ENCODE measurements at regions not wholly inside any gene's neighbourhood (a gene's known extent, or its start where the extent isn't known, plus 50 kb on each side); places are given as distances from the start of the nearest gene placed in this dataset.

DNA sequence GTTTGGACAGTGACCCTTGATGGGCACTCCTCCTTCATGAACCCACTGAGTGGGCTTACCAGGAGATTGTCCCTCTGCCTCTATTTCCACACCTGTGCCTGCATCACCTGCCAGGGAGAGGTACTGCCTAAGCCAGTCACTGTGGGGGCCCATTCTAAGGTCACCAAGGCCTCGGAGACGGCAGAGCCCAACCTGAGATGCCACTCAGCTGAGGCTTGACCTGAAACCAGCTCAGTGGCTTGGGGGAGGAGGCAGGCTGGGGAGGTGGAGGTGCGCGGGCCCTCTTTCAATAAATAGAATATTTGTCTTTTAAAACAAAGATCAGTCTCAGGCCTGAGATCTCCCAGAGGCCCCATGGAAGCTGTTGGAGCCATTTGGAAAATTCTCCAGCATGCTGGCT lies 84.5 kb downstream of the DHCR7 start:
- no peak for TF ChIP-seq EZH2phosphoT487 (IDR thresholded peaks at IDR 0.05; ENCODE audit: borderline replicate concordance, low read depth, low read length)
- TF ChIP-seq, protein P1, sequence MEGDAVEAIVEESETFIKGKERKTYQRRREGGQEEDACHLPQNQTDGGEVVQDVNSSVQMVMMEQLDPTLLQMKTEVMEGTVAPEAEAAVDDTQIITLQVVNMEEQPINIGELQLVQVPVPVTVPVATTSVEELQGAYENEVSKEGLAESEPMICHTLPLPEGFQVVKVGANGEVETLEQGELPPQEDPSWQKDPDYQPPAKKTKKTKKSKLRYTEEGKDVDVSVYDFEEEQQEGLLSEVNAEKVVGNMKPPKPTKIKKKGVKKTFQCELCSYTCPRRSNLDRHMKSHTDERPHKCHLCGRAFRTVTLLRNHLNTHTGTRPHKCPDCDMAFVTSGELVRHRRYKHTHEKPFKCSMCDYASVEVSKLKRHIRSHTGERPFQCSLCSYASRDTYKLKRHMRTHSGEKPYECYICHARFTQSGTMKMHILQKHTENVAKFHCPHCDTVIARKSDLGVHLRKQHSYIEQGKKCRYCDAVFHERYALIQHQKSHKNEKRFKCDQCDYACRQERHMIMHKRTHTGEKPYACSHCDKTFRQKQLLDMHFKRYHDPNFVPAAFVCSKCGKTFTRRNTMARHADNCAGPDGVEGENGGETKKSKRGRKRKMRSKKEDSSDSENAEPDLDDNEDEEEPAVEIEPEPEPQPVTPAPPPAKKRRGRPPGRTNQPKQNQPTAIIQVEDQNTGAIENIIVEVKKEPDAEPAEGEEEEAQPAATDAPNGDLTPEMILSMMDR (conservative IDR thresholded peaks at IDR 0.05; ENCODE audit: low read length): no peak
- no peak for DNase-seq (ENCODE audit: low spot score)
- Histone ChIP-seq H3K27ac (ENCODE audit: low read depth, low read length, poor library complexity, severe bottlenecking) (no peak overlapping the region), H3K4me2 (ENCODE audit: low read length) (no peak overlapping the region), H3K9me2 (ENCODE audit: insufficient read depth, low read length) (no peaks in the 10 kb centered on the region), H3K36me3 (ENCODE audit: insufficient read depth, low read length) (no peaks in the 10 kb centered on the region), H3K4me1 (ENCODE audit: insufficient read depth, low read length, poor library complexity, severe bottlenecking) (peaks cover 8% of the 10 kb centered on the region), H3K79me2 (ENCODE audit: insufficient read depth, low read depth, low read length) (no peaks in the 10 kb centered on the region), H4K20me1 (ENCODE audit: insufficient read depth, low read length) (no peaks in the 10 kb centered on the region), H3K4me3 (ENCODE audit: low read depth, low read length, poor library complexity, severe bottlenecking) (no peak overlapping the region), H3K9me3 (ENCODE audit: low read length) (no peaks in the 10 kb centered on the region), H2AFZ (ENCODE audit: low read length) (no peak overlapping the region)
- POLR2A ChIA-PET: no interaction called here
- intact Hi-C loops (cut with micrococcal nuclease; ENCODE audit: unreplicated experiment): no loop called here
- CTCF ChIA-PET (ENCODE audit: unreplicated experiment): interaction anchor here (1.3 kb wide), 1 partner anchor 8 kb away, joined by 3 read pairs; no protein-coding TSS in a partner anchor
- no TSS peak for BruUV-seq (replicated peaks)

DNA sequence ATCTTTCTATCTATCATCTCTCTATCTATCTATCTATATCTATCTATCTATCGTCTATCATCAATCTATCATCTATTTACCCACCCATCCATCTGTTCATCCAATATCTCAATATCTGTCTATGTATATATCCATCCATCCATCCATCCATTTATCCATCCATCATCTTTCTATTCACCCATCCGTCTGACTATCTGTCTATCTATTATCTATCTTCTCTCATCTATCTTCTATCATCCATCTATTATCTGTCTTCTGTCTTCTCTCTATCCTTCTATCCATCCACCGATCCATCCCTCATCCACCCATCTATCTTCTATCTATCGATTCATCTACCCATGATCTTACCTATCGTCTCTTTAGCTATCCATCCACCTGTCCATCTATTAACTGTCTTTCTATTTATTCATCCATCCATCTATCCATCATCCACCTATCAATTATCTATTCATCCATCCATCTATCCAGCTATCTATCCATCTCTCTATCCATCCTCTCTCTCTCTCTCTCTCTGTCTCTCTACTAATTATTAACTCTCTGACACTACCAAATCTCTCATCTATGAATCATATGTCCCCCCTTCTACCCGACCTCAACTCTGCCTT lies 89.1 kb downstream of the DHCR7 start:
- ChIA-PET POLR2A (no interaction called here), CTCF (ENCODE audit: unreplicated experiment) (no interaction called here)
- Histone ChIP-seq H3K27ac (ENCODE audit: low read depth, low read length, poor library complexity, severe bottlenecking) (no peak overlapping the region), H2AFZ (ENCODE audit: low read length) (no peak overlapping the region), H3K4me3 (ENCODE audit: low read depth, low read length, poor library complexity, severe bottlenecking) (no peak overlapping the region), H3K9me2 (ENCODE audit: insufficient read depth, low read length) (no peaks in the 10 kb centered on the region), H3K4me2 (ENCODE audit: low read length) (no peak overlapping the region), H3K79me2 (ENCODE audit: insufficient read depth, low read depth, low read length) (no peaks in the 10 kb centered on the region), H3K9me3 (ENCODE audit: low read length) (no peaks in the 10 kb centered on the region), H4K20me1 (ENCODE audit: insufficient read depth, low read length) (no peaks in the 10 kb centered on the region), H3K36me3 (ENCODE audit: insufficient read depth, low read length) (no peaks in the 10 kb centered on the region), H3K4me1 (ENCODE audit: insufficient read depth, low read length, poor library complexity, severe bottlenecking) (no peaks in the 10 kb centered on the region)
- no peak for DNase-seq (ENCODE audit: low spot score)
- TF ChIP-seq EZH2phosphoT487 (IDR thresholded peaks at IDR 0.05; ENCODE audit: borderline replicate concordance, low read depth, low read length): no peak
- TF ChIP-seq, protein P1 (conservative IDR thresholded peaks at IDR 0.05; ENCODE audit: low read length): no peak
- intact Hi-C loops (cut with micrococcal nuclease; ENCODE audit: unreplicated experiment): no loop called here
- no TSS peak for BruUV-seq (replicated peaks)

DNA sequence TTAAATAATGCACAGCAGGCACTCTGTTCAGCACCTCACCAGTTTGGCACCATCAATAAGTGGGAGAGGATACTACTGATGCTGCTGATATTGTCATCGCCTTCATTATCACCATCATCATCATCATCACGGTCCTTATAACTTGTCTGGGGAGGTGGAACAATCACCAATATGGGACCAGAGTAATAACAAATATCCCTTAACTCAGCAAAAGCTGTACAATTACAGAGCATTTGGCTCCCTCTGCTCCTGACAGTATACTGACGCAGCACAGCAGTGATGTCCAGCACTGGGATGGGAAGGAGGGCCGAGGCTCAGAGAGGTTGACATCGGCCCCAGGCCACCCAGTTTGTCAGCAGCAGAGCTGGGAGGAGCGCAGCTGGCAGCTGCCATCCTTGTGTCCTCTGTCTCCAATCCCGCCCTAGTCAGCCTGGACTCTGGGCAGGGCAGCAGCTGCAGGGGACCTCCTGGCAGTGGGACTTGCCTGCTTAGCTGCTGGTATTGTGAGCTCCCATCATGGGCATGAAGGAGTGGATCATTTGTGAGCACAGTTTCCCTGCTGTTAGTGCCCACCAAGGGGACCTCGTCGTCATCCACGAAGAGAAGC lies 90.0 kb downstream of the DHCR7 start:
- Histone ChIP-seq H4K20me1 (ENCODE audit: insufficient read depth, low read length) (no peaks in the 10 kb centered on the region), H3K36me3 (ENCODE audit: insufficient read depth, low read length) (no peaks in the 10 kb centered on the region), H3K4me2 (ENCODE audit: low read length) (no peak overlapping the region), H2AFZ (ENCODE audit: low read length) (no peak overlapping the region), H3K9me2 (ENCODE audit: insufficient read depth, low read length) (no peaks in the 10 kb centered on the region), H3K4me1 (ENCODE audit: insufficient read depth, low read length, poor library complexity, severe bottlenecking) (no peaks in the 10 kb centered on the region), H3K4me3 (ENCODE audit: low read depth, low read length, poor library complexity, severe bottlenecking) (no peak overlapping the region), H3K27ac (ENCODE audit: low read depth, low read length, poor library complexity, severe bottlenecking) (no peak overlapping the region), H3K9me3 (ENCODE audit: low read length) (no peaks in the 10 kb centered on the region), H3K79me2 (ENCODE audit: insufficient read depth, low read depth, low read length) (no peaks in the 10 kb centered on the region)
- BruUV-seq (replicated peaks): no TSS peak
- intact Hi-C loops (cut with micrococcal nuclease; ENCODE audit: unreplicated experiment): no loop called here
- CTCF ChIA-PET (ENCODE audit: unreplicated experiment): no interaction called here
- TF ChIP-seq EZH2phosphoT487 (IDR thresholded peaks at IDR 0.05; ENCODE audit: borderline replicate concordance, low read depth, low read length): no peak
- TF ChIP-seq, protein P1 (conservative IDR thresholded peaks at IDR 0.05; ENCODE audit: low read length): no peak
- POLR2A ChIA-PET: no interaction called here
- no peak for DNase-seq (ENCODE audit: low spot score)
